GM19467 (cell line): ENCODE measurements at regions not wholly inside any gene's neighbourhood (a gene's known extent, or its start where the extent isn't known, plus 50 kb on each side); places are given as distances from the start of the nearest gene placed in this dataset.

ENCODE experiments used
- ATAC-seq: cut with Tn5 transposase; IDR thresholded peaks from one replicate; pipeline ENCODE4 v1.9.1; 2021; ENCODE audit warnings: mild to moderate bottlenecking, moderate library complexity; ENCODE audit not compliant: unreplicated experiment

DNA sequence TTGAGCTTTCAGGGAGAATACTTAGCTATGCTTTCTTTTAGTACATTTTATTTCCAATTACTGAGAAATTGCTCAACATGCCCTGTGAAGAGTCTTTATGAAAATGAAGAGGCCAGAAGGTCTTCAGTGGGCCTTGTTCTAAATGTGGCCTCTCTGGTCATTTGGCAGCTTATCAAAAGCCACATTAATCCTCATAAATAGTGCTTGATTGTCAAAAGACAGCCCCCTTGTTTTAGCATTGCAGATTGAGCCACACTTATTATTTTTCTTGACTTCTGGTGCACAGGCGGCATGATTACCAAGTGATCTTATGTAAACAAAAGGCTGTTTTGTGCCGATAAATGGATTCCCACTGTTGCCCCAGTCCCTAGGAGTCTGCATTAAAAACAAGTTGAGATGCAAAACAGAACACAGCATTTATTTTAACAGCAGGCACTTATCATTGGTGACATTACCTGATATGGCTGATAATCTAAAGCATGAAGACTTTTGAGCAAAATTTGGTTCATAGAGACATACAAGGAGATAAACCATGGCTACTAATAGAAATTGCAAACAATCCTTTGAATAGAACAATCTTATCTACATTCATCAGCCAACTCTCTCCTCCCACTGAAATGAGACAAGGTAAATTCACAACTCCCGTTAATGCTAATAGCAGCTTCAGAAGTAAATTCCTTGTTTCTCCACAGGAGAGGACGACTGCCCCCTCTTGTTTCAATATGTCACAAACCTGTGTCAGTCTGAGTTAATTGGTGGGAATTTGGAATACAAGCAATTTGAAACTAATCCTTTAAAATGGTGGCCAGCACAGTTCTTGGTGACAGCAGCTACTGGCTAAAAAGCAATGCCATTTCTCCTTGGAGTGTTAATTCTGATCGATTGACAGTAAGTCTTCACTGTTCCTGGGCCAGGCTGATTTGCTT is 194.3 kb downstream of the NSUN3 start:
- ATAC-seq, result no peak

DNA sequence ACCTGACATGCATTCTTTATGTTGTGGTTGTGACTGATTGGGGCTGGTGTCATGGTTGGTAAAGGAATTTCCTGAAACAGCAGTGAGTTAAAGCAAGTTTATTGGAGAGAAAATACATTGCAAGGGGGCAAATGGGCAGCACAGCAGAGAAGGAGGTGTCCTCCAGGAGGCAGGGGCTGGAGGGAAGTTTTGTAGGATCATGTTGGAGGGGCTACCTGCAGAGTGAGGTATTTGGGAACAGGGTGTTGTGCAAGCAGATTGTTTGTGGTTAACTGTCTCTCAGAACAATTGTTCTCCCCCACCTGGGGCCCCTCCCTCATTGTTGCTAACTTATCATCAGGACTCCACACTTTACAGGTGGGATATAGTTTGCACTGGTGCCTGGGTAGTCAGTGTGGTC is 196.0 kb downstream of the NSUN3 start:
- no peak for ATAC-seq

GRCh38 chr3:94259291-94259690 is 196.4 kb downstream of the NSUN3 start:
- ATAC-seq, result no peak

DNA sequence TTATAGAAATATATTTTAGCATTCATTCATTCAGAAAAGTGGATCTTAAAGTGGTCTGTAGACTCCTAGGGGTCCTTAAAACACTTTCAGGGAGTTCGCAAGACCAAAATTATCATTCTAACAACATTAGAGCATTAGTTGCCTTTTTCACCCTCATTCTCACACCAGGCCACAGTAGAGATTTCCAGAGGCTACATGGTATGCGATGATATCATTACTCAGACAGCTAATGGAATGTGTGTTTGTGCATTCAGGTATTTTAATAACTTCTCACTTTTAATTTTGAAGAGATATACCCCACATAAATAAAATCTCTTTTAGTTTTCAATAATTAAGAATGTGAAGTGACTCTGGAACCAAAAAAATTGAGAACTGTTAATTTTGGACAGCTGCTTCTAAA is 206.9 kb downstream of the NSUN3 start:
- no peak for ATAC-seq

DNA sequence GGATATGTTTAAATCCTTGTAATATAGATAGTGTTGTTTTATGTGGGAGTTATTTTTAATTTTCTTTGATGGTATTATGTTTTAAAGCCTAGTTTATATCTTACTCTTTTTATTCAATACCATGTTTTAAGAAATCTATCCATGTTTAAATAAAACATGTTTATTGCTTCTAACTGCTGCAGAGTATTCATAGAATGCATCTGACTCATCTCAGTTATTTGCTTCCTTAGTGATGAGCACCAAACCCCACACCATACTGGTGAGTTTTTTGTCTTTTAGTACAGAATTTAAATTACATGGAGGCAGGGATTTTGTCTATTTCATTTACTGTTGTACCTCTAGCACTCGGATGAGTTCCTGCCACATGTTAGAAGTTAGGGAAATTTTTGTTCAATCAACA is 209.2 kb downstream of the NSUN3 start:
- ATAC-seq, result no peak

- no peak for ATAC-seq
Measured at GRCh38 chr3:94280958-94281357, 218.1 kb downstream of the NSUN3 start.

DNA sequence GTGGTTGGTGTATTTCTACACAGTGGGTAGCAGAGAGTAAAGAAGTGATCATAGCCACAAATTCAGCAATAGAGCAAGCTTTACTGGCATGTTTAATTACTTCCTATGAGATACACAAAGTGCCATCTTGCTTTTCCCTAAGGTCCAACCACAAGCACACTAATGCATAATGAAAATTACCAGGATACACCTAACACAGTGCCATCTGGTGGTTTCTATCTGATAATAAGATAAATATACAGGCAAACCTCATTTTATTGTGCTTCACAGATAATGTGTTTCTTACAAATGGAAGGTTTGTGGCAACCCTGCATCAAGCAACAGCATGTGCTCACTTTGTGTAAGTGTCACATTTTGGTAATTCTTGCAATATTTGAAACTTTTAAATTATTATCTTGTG is 223.0 kb downstream of the NSUN3 start:
- no peak for ATAC-seq

DNA sequence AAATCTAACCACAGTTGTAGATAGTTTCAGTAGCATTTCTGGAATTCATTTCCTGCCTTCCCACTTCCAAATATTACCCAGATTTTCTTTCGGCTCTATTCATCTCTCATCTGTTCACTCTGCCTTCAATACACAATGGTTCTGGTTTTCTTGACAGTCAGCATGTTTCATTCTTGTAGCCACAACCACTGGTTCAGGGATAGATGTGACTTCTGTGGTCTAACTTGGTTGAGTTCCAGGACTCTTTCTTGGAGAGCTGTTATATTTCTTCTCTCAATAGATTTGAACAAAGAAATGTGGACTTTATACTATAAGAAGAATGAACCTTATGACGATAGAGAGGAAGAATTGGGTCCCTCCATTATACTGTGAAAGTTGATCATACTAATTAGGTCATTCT is 228.8 kb downstream of the NSUN3 start:
- no peak for ATAC-seq

GRCh38 chr3:94292151-94292550 is 229.3 kb downstream of the NSUN3 start:
- no peak for ATAC-seq

- ATAC-seq, result no peak
Measured at GRCh38 chr3:94293793-94294195, 230.9 kb downstream of the NSUN3 start.

DNA sequence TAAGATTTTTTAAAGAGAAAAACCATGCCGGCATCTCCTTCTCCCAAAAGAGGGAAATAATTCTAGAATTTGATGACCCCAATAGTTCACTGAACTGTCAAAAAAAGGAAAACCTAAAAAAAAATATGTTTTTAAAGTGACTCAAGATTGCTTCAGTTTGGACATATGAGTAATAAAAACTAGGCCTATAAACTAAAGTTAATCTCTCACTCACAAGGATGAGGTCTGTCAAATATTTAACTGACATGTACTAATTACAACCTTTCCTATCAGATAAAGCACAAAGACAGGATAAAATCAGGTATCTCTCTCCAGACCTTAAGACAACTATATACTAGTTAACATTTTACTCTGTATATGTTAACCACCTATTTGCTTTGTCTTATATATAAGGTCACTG is 231.9 kb downstream of the NSUN3 start:
- ATAC-seq, result no peak

DNA sequence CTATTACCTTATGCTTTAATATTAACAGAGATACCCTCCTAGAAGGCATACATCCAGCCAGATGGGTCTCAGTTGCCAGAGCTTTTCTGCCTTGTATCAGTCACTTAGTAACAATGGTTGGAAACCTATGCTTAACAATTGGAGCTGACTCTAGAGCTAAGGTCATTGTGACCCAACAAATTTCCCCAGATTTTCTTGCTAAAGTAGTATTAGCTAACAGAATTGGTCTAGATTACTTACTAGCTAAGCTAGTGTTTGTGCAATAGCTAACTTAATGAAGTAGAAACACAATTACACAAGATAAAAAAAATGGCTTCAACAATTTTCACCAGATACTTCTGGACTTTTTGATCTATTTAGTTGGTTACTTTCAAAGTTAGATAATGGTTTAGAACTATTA is 236.9 kb downstream of the NSUN3 start:
- no peak for ATAC-seq

DNA sequence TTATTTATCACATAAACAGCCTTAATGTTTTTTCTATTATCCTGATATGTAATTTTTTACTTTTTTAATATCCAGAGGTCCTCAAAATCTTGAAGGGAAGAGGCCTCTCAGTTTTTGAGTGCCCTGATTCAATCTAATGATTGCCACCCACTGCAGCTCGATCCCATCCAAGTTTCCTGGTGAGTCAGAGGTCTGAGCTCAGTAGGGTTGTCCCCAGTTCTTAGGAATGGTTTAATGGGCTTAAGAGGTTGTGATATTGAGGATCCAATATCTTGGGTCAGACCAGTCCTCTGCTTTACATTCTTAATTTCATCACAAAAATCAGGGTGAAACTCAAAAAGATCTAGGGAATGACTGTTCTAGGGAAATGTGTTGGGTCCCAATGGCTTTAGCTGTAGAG is 238.5 kb downstream of the NSUN3 start:
- no peak for ATAC-seq

- ATAC-seq, result no peak
Measured at GRCh38 chr3:94303266-94303665, 240.4 kb downstream of the NSUN3 start.

- ATAC-seq, result no peak
Measured at GRCh38 chr3:94303897-94304296, 241.0 kb downstream of the NSUN3 start.

- ATAC-seq, result no peak
Measured at GRCh38 chr3:94304954-94305353, 242.1 kb downstream of the NSUN3 start.

- ATAC-seq, result no peak
Measured at GRCh38 chr3:94305835-94306611, 243.2 kb downstream of the NSUN3 start.

- ATAC-seq, result no peak
Measured at GRCh38 chr3:94307588-94307987, 244.7 kb downstream of the NSUN3 start.

DNA sequence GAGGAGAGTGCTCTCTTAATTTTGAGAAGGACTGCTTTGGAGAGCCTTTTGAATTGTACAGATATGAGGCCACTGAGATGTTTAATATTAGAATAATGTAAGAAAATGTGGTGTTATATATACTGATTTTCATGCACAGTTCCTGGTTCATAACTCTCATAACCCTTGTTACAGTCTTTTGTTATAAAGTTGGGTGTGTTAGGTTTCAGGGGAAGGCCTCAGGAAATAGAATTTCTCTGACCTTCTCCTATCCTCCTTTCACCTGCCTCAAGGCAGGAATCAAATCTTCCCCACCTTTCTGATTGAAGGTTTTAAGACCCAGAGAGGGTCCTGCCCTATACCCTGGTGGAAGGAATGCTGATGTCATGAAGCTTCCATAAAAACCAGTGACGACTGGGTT is 245.9 kb downstream of the NSUN3 start:
- no peak for ATAC-seq

- ATAC-seq, result no peak
Measured at GRCh38 chr3:94310341-94311135, 247.7 kb downstream of the NSUN3 start.

DNA sequence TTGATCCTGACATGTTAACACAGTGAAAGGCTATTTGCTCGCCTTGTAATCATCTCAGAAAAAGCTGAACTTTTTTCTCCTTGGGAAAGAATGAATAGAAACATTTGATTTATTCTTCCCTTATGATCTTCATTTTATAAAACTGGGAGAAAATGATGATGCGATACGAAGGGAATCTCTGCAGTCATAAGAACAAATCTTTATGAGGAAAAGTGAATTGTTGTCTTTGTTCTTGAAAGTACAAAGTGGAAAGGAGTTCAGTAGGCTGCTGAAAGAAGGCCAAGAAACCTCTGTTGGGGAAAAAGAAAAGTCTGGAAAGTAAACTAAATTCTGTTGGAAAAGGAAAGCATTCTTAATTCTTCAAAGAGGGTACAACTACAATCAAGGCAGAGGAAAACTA is 248.8 kb downstream of the NSUN3 start:
- no peak for ATAC-seq
